Esophagus muscularis mucosa (tissue), 4 donors: ENCODE measurements at regions not wholly inside any gene's neighbourhood (a gene's known extent, or its start where the extent isn't known, plus 50 kb on each side); places are given as distances from the start of the nearest gene placed in this dataset.

ENCODE experiments used
- DNase-seq: peaks from one replicate; pipeline ENCODE4 v3.0.0-alpha.2; 2017; ENCODE audit errors: extremely low spot score
- H3K27ac ChIP-seq, 4 donors: fragments of 200-600 bp; sonication (generic); replicated peaks in 1 of 4; 1 replicate in 3 of 4; 2 replicates in 1 of 4; pipeline ENCODE4 v1.5.1; 2016 to 2019; ENCODE audit warnings: mild to moderate bottlenecking in 1 of 4
- H3K27me3 ChIP-seq, 4 donors: fragments of 200-600 bp; sonication (generic); one replicate each; pipeline versions ENCODE4 v1.5.1 to v1.6.0; 2016 to 2019
- H3K36me3 ChIP-seq, 4 donors: fragments of 200-600 bp; sonication (generic); one replicate each; pipeline ENCODE4 v1.5.1; 2016 to 2019
- H3K4me1 ChIP-seq, 4 donors: fragments of 200-600 bp; sonication (generic); one replicate each; pipeline ENCODE4 v1.5.1; 2016 to 2019
- H3K4me3 ChIP-seq, 4 donors: fragments of 200-600 bp; sonication (generic); 1 replicate in 2 of 4; 2 replicates in 2 of 4; pipeline ENCODE4 v1.5.1; 2016 to 2019; ENCODE audit warnings: mild to moderate bottlenecking in 4 of 4, moderate library complexity in 1 of 4
- H3K9me3 ChIP-seq, 4 donors: fragments of 200-600 bp; sonication (generic); 1 replicate in 3 of 4; 2 replicates in 1 of 4; pipeline ENCODE4 v1.5.1; 2016 to 2019
- CTCF ChIP-seq, 3 experiments: fragments of 200-600 bp in 2 of 3; fragments of 450-650 bp in 1 of 3; sonication (generic) in 2 of 3; IDR thresholded peaks; one replicate each; pipeline ENCODE4 v1.5.1; 2017 to 2019; ENCODE audit warnings: antibody characterized with exemption in 3 of 3, mild to moderate bottlenecking in 2 of 3, moderate library complexity in 1 of 3
- EP300 ChIP-seq: sonication (generic); formaldehyde crosslinking; IDR thresholded peaks from one replicate; pipeline ENCODE4 v1.6.1; 2017; ENCODE audit warnings: antibody characterized with exemption
- POLR2A ChIP-seq: fragments of 450-650 bp; IDR thresholded peaks from one replicate; pipeline ENCODE4 v1.6.1; 2017; ENCODE audit warnings: antibody characterized with exemption, moderate library complexity, mild to moderate bottlenecking, low read depth
- POLR2AphosphoS5 ChIP-seq, 2 donors: sonication (generic); formaldehyde crosslinking; IDR thresholded peaks; one replicate each; pipeline ENCODE4 v1.6.1; 2017; ENCODE audit warnings: antibody characterized with exemption in 2 of 2
- WGBS: methylation state at CpG from one replicate; pipeline ENCODE4 v1.1.5; 2018; 5-methylcytosine and 5-hydroxymethylcytosine counted together
- intact Hi-C: fragments of 100-400 bp; cut with DNase I; formaldehyde crosslinking; loops from one replicate; pipeline ENCODE4 v1.15.1; 2023

GRCh38 chr18:28890791-28891190 is 713.9 kb upstream of the CDH2 start:
- Histone ChIP-seq H3K36me3 (no peaks in the 10 kb centered on the region), H3K4me1 (no peaks in the 10 kb centered on the region), H3K4me3 (no peak overlapping the region), H3K27me3 (no peaks in the 10 kb centered on the region), H3K27ac (no peak overlapping the region), H3K9me3 (no peaks in the 10 kb centered on the region)
- no peak for TF ChIP-seq CTCF (IDR thresholded peaks at IDR 0.05)
- no peak for TF ChIP-seq POLR2AphosphoS5 (IDR thresholded peaks at IDR 0.05)
- no peak for TF ChIP-seq EP300
- DNase-seq, result no peak
- 70% methylated on average over 3 of the region's 3 CpGs for WGBS
- intact Hi-C loops, result no loop called here

- TF ChIP-seq EP300, result no peak
- no peak for TF ChIP-seq POLR2A
- no peak for TF ChIP-seq POLR2AphosphoS5 (IDR thresholded peaks at IDR 0.05)
- Histone ChIP-seq H3K27ac (no peak overlapping the region), H3K4me3 (no peak overlapping the region), H3K4me1 (no peaks in the 10 kb centered on the region), H3K27me3 (no peaks in the 10 kb centered on the region), H3K9me3 (no peaks in the 10 kb centered on the region), H3K36me3 (no peaks in the 10 kb centered on the region)
- 97% methylated on average over 1 of the region's 1 CpG for WGBS
- DNase-seq, result no peak
- intact Hi-C loops, result no loop called here
These were observed 707.4 kb upstream of the CDH2 start for GRCh38 chr18:28884304-28884703.

GRCh38 chr18:28880856-28881255 is 703.9 kb upstream of the CDH2 start:
- H3K4me1 ChIP-seq, result no peaks in the 10 kb centered on the region
- intact Hi-C loops, result no loop called here
- WGBS, result 86% methylated on average over 4 of the region's 4 CpGs

GRCh38 chr18:28875059-28875458 is 698.1 kb upstream of the CDH2 start:
- Histone ChIP-seq H3K27me3 (no peaks in the 10 kb centered on the region), H3K4me3 (no peak overlapping the region), H3K9me3 (no peaks in the 10 kb centered on the region), H3K4me1 (no peaks in the 10 kb centered on the region), H3K36me3 (no peaks in the 10 kb centered on the region), H3K27ac (no peak overlapping the region)
- TF ChIP-seq EP300 (no peak), POLR2AphosphoS5 (IDR thresholded peaks at IDR 0.05) (no peak), CTCF (IDR thresholded peaks at IDR 0.05) (no peak), POLR2A (no peak)
- intact Hi-C loops, result no loop called here
- WGBS, result 72% methylated on average over 1 of the region's 1 CpG
- DNase-seq, result no peak

More at GRCh38 chr18:28880856-28881255, 703.9 kb upstream of the CDH2 start:
- no peak for DNase-seq
- H3K9me3 ChIP-seq, result no peaks in the 10 kb centered on the region
- TF ChIP-seq CTCF (IDR thresholded peaks at IDR 0.05) (no peak), POLR2AphosphoS5 (IDR thresholded peaks at IDR 0.05) (no peak), EP300 (no peak), POLR2A (no peak)
- no peak overlapping the region for H3K27ac ChIP-seq
- H3K27me3 ChIP-seq, result no peaks in the 10 kb centered on the region
- no peak overlapping the region for H3K4me3 ChIP-seq
- no peaks in the 10 kb centered on the region for H3K36me3 ChIP-seq

GRCh38 chr18:28863396-28863795 is 686.5 kb upstream of the CDH2 start:
- Histone ChIP-seq H3K9me3 (no peaks in the 10 kb centered on the region), H3K27me3 (no peaks in the 10 kb centered on the region), H3K4me1 (no peaks in the 10 kb centered on the region), H3K4me3 (no peak overlapping the region), H3K27ac (no peak overlapping the region), H3K36me3 (no peaks in the 10 kb centered on the region)
- TF ChIP-seq POLR2A, result no peak
- no peak for TF ChIP-seq EP300
- TF ChIP-seq POLR2AphosphoS5 (IDR thresholded peaks at IDR 0.05), result no peak
- TF ChIP-seq CTCF (IDR thresholded peaks at IDR 0.05), result no peak
- 42% methylated on average over 2 of the region's 2 CpGs for WGBS
- no peak for DNase-seq
- intact Hi-C loops, result no loop called here
